Endothelial cell of umbilical vein (primary cell): ENCODE measurements at regions not wholly inside any gene's neighbourhood (a gene's known extent, or its start where the extent isn't known, plus 50 kb on each side); places are given as distances from the start of the nearest gene placed in this dataset.

Experiments
- BruUV-seq: library from RNA; stranded (reverse); fragments of 400-500 nt; replicated peaks from 2 replicates; lab custom pipeline; 2021; lab: Mats Ljungman, UMichigan
- CTCF ChIA-PET: fragments of 300-600, 350-600 bp; sonication (Branson Sonifier 250); formaldehyde crosslinking; loops from one replicate; lab custom pipeline; 2021; ENCODE audit warnings: antibody characterized with exemption, inconsistent platforms; lab: Charles Lee
- POLR2A ChIA-PET: fragments of 300-600, 350-600 bp; sonication (Branson Sonifier 250); formaldehyde crosslinking; loops from one replicate; lab custom pipeline; 2021; ENCODE audit warnings: antibody characterized with exemption, inconsistent platforms; lab: Charles Lee
- DNase-seq: peaks from one replicate; pipeline ENCODE4 v3.0.0-alpha.2; 2011; ENCODE audit warnings: low read depth, low spot score
- FAIRE-seq: peaks from 2 replicates; lab custom pipeline; 2011; peaks lifted over from hg19 to GRCh38; lab: Jason Lieb, UNC
- H2AFZ ChIP-seq: 2 replicates; pipeline ENCODE4 v1.6.0; 2012; ENCODE audit warnings: low read depth, low read length, control low read depth, inconsistent platforms
- H3K27ac ChIP-seq: 2 replicates; pipeline ENCODE4 v1.5.1; 2011; ENCODE audit warnings: low read depth, mild to moderate bottlenecking, control low read depth, low read length, moderate library complexity; ENCODE audit not compliant: insufficient read depth
- H3K27me3 ChIP-seq, 2 experiments: 2 replicates each; pipeline versions ENCODE4 v1.6.0 to v1.6.1; 2011; ENCODE audit warnings: low read length in 2 of 2, mixed read lengths in 1 of 2; ENCODE audit not compliant: control insufficient read depth in 2 of 2, insufficient read depth in 2 of 2
- H3K36me3 ChIP-seq, 2 experiments: 2 replicates in 1 of 2; 3 replicates in 1 of 2; pipeline ENCODE4 v1.5.1; 2011; ENCODE audit warnings: low read length in 2 of 2, mild to moderate bottlenecking in 1 of 2, moderate library complexity in 1 of 2; ENCODE audit not compliant: control insufficient read depth in 2 of 2, insufficient read depth in 2 of 2; ENCODE audit errors: extremely low read depth in 1 of 2
- H3K4me1 ChIP-seq: 3 replicates; pipeline ENCODE4 v1.5.1; 2011; ENCODE audit warnings: mild to moderate bottlenecking, low read length; ENCODE audit not compliant: control insufficient read depth, insufficient read depth; ENCODE audit errors: extremely low read depth
- H3K4me2 ChIP-seq: 2 replicates; pipeline ENCODE4 v1.6.1; 2011; ENCODE audit warnings: low read length, control low read depth, mixed read lengths; ENCODE audit not compliant: insufficient read depth
- H3K4me3 ChIP-seq, 3 experiments: fragments of 200-600 bp in 1 of 3; sonication (generic), shearing (Covaris generic) in 1 of 3; replicated peaks in 1 of 3; 2 replicates each; pipeline ENCODE4 v1.5.1; 2011 to 2016; ENCODE audit warnings: control low read depth in 3 of 3, low read length in 3 of 3, mild to moderate bottlenecking in 2 of 3, inconsistent platforms in 1 of 3, low read depth in 1 of 3, moderate library complexity in 1 of 3; ENCODE audit not compliant: insufficient read depth in 1 of 3
- H3K79me2 ChIP-seq: 2 replicates; pipeline ENCODE4 v1.6.0; 2012; ENCODE audit warnings: low read length, inconsistent platforms; ENCODE audit not compliant: control insufficient read depth, insufficient read depth
- H3K9ac ChIP-seq: replicated peaks from 2 replicates; pipeline ENCODE3; 2011; ENCODE audit warnings: low read length, control low read depth; ENCODE audit not compliant: insufficient read depth; ENCODE audit errors: extremely low read depth
- H3K9me1 ChIP-seq: replicated peaks from 3 replicates; pipeline ENCODE4 v1.6.0; 2011; ENCODE audit warnings: mild to moderate bottlenecking, low read length; ENCODE audit not compliant: control insufficient read depth, insufficient read depth; ENCODE audit errors: extremely low read depth
- H3K9me3 ChIP-seq: replicated peaks from 2 replicates; pipeline ENCODE4 v1.5.1; 2012; ENCODE audit warnings: low read length, inconsistent platforms; ENCODE audit not compliant: control insufficient read depth, insufficient read depth
- H4K20me1 ChIP-seq: replicated peaks from 2 replicates; pipeline ENCODE3; 2011; ENCODE audit warnings: mild to moderate bottlenecking, low read length; ENCODE audit not compliant: control insufficient read depth, insufficient read depth; ENCODE audit errors: extremely low read depth
- EZH2 ChIP-seq: IDR thresholded peaks from 2 replicates; pipeline ENCODE4 v1.6.1; 2012; ENCODE audit warnings: borderline replicate concordance, low read depth, mild to moderate bottlenecking, moderate library complexity, low read length, inconsistent platforms; ENCODE audit not compliant: severe bottlenecking
- FOS ChIP-seq: IDR thresholded peaks from 2 replicates; pipeline ENCODE4 v1.6.1; 2011; ENCODE audit warnings: mild to moderate bottlenecking, low read length, moderate library complexity, borderline replicate concordance; ENCODE audit not compliant: insufficient read depth
- GATA2 ChIP-seq: IDR thresholded peaks from 2 replicates; pipeline ENCODE4 v1.7.0; 2011; ENCODE audit warnings: low read depth, mild to moderate bottlenecking, moderate library complexity, mixed read lengths, low read length; ENCODE audit not compliant: insufficient read length, insufficient read depth
- JUN ChIP-seq: IDR thresholded peaks from 2 replicates; pipeline ENCODE4 v1.6.1; 2011; ENCODE audit warnings: borderline replicate concordance, low read depth; ENCODE audit not compliant: insufficient read length, insufficient read depth
- MYC ChIP-seq: IDR thresholded peaks from one replicate; pipeline ENCODE4 v1.6.1; 2011; ENCODE audit warnings: mild to moderate bottlenecking, low read depth, low read length
- POLR2A ChIP-seq: IDR thresholded peaks from 2 replicates; pipeline ENCODE4 v1.6.1; 2012; ENCODE audit warnings: low read depth, mild to moderate bottlenecking, control low read depth, low read length
- POLR2AphosphoS5 ChIP-seq: IDR thresholded peaks from 2 replicates; pipeline ENCODE4 v1.6.1; 2012; ENCODE audit warnings: low read depth, mild to moderate bottlenecking, control low read depth, low read length, moderate library complexity; ENCODE audit not compliant: insufficient read depth
- dilution Hi-C: fragments of 300-500 bp; cut with MboI; formaldehyde crosslinking; loops from one replicate; pipeline ENCODE4 v1.15.0; 2019; ENCODE audit warnings: low sequenced_read_pairs; ENCODE audit not compliant: extremely low pct_ligation_motif_present
- intact Hi-C: fragments of 100-400 bp; cut with micrococcal nuclease; formaldehyde crosslinking; loops from one replicate; pipeline ENCODE4 v1.10.0; 2022
- TF ChIP-seq, protein P1 (sequence below), 2 donors: IDR thresholded peaks; 1 replicate in 1 of 2; 2 replicates in 1 of 2; pipeline ENCODE4 v1.5.1; 2011; ENCODE audit warnings: low read length in 2 of 2, mild to moderate bottlenecking in 2 of 2, moderate library complexity in 2 of 2, control low read depth in 1 of 2, inconsistent platforms in 1 of 2, low read depth in 1 of 2; ENCODE audit not compliant: insufficient read depth in 1 of 2; ENCODE audit errors: extremely low read depth in 1 of 2
- TF ChIP-seq, protein P2 (sequence below): IDR thresholded peaks from 2 replicates; pipeline ENCODE4 v1.6.1; 2011; ENCODE audit not compliant: insufficient read depth, insufficient read length

DNA sequence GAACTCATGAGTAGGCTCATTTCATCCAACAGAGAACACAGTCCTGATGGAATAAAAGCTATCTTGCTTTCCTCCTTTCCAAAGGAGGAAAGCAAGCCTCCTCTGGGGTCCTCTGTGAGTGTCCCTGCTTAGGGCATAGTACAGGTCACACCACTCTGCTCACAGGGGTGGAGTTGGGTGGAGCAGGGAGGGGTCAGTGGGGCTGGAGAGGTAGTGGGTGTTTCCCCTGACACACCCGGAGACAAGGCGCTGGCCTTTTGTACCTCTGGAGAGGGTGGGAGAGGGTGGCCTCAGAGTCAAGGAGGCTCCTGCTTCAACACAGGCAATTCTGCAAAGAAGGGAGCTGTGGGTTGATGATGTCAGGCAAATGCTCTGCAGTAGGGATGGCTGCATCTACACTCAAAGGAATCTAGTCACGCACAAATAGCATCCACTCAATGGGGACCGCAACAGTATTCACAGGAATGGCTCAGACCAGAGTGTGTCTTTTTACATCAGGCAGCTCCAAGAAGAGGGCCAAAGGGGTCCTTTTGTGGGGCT lies 58.6 kb upstream of the PLXNA2 start:
- intact Hi-C loops = no loop called here
- CTCF ChIA-PET = no interaction called here
- dilution Hi-C loops = no loop called here

More for the DNA sequence above, 58.6 kb upstream of the PLXNA2 start:
- Histone ChIP-seq H3K9ac (no peak overlapping the region), H3K9me1 (no peaks in the 10 kb centered on the region), H3K4me2 (no peak overlapping the region), H3K4me3 (no peak overlapping the region), H3K79me2 (no peaks in the 10 kb centered on the region), H3K9me3 (no peaks in the 10 kb centered on the region), H2AFZ (no peak overlapping the region), H3K27me3 (peaks cover 8 to 9% of the 10 kb centered on the region in 2 experiments), H3K36me3 (no peaks in the 10 kb centered on the region), H3K4me1 (no peaks in the 10 kb centered on the region), H3K27ac (no peak overlapping the region), H4K20me1 (no peaks in the 10 kb centered on the region)
- no peak for TF ChIP-seq JUN
- TF ChIP-seq FOS = no peak
- TF ChIP-seq POLR2AphosphoS5 = no peak
- no peak for TF ChIP-seq MYC
- TF ChIP-seq, protein P1, sequence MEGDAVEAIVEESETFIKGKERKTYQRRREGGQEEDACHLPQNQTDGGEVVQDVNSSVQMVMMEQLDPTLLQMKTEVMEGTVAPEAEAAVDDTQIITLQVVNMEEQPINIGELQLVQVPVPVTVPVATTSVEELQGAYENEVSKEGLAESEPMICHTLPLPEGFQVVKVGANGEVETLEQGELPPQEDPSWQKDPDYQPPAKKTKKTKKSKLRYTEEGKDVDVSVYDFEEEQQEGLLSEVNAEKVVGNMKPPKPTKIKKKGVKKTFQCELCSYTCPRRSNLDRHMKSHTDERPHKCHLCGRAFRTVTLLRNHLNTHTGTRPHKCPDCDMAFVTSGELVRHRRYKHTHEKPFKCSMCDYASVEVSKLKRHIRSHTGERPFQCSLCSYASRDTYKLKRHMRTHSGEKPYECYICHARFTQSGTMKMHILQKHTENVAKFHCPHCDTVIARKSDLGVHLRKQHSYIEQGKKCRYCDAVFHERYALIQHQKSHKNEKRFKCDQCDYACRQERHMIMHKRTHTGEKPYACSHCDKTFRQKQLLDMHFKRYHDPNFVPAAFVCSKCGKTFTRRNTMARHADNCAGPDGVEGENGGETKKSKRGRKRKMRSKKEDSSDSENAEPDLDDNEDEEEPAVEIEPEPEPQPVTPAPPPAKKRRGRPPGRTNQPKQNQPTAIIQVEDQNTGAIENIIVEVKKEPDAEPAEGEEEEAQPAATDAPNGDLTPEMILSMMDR (IDR thresholded peaks at IDR 0.05; ENCODE audit: extremely low read depth in 1 of 2, insufficient read depth in 1 of 2, low read depth in 1 of 2, low read length in 2 of 2) = no peak
- no peak for TF ChIP-seq POLR2A
- no peak for TF ChIP-seq EZH2
- no peak for TF ChIP-seq GATA2
- TF ChIP-seq, protein P2, sequence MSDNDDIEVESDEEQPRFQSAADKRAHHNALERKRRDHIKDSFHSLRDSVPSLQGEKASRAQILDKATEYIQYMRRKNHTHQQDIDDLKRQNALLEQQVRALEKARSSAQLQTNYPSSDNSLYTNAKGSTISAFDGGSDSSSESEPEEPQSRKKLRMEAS = no peak
- DNase-seq = no peak
- FAIRE-seq = no peak
- POLR2A ChIA-PET = no interaction called here
- BruUV-seq = no TSS peak
